ENCODE measurements at regions not wholly inside any gene's neighbourhood (a gene's known extent, or its start where the extent isn't known, plus 50 kb on each side); places are given as distances from the start of the nearest gene placed in this dataset.

GRCh38 chr5:155299386-155300005, 285.9 kb downstream of the KIF4B start:
- ChIA-PET CTCF (no interaction called here), POLR2A (no interaction called here)
- Histone ChIP-seq H3K4me3 (replicated peaks in 1 of 3; ENCODE audit: insufficient read depth in 1 of 3, low read depth in 1 of 3, low read length in 3 of 3) (no peak overlapping the region), H3K27ac (ENCODE audit: insufficient read depth, low read depth, low read length) (no peak overlapping the region), H3K9me1 (replicated peaks; ENCODE audit: control insufficient read depth, extremely low read depth, insufficient read depth, low read length) (no peaks in the 10 kb centered on the region), H3K36me3 (ENCODE audit: control insufficient read depth in 2 of 2, extremely low read depth in 1 of 2, insufficient read depth in 2 of 2, low read length in 2 of 2) (no peaks in the 10 kb centered on the region), H3K9ac (replicated peaks; ENCODE audit: extremely low read depth, insufficient read depth, low read length) (no peak overlapping the region), H3K27me3 (ENCODE audit: control insufficient read depth in 2 of 2, insufficient read depth in 2 of 2, low read length in 2 of 2) (no peaks in the 10 kb centered on the region), H3K79me2 (ENCODE audit: control insufficient read depth, insufficient read depth, low read length) (no peaks in the 10 kb centered on the region), H2AFZ (ENCODE audit: low read depth, low read length) (no peak overlapping the region), H3K4me1 (ENCODE audit: control insufficient read depth, extremely low read depth, insufficient read depth, low read length) (no peaks in the 10 kb centered on the region), H3K9me3 (replicated peaks; ENCODE audit: control insufficient read depth, insufficient read depth, low read length) (no peaks in the 10 kb centered on the region), H4K20me1 (replicated peaks; ENCODE audit: control insufficient read depth, extremely low read depth, insufficient read depth, low read length) (no peaks in the 10 kb centered on the region), H3K4me2 (ENCODE audit: insufficient read depth, low read length) (no peak overlapping the region)
- FAIRE-seq, result no peak
- dilution Hi-C loops (cut with MboI; ENCODE audit: extremely low pct_ligation_motif_present, low sequenced_read_pairs) (no loop called here), intact Hi-C loops (cut with micrococcal nuclease) (no loop called here)
- no TSS peak for BruUV-seq (replicated peaks)
- no peak for DNase-seq (ENCODE audit: low read depth, low spot score)
- TF ChIP-seq GATA2 (IDR thresholded peaks at IDR 0.05; ENCODE audit: insufficient read depth, insufficient read length, low read depth, low read length) (no peak), FOS (IDR thresholded peaks at IDR 0.05; ENCODE audit: borderline replicate concordance, insufficient read depth, low read length) (no peak), JUN (IDR thresholded peaks at IDR 0.05; ENCODE audit: borderline replicate concordance, insufficient read depth, insufficient read length, low read depth) (no peak), POLR2AphosphoS5 (IDR thresholded peaks at IDR 0.05; ENCODE audit: insufficient read depth, low read depth, low read length) (no peak), MYC (IDR thresholded peaks at IDR 0.05; ENCODE audit: low read depth, low read length) (no peak), EZH2 (IDR thresholded peaks at IDR 0.05; ENCODE audit: borderline replicate concordance, low read depth, low read length, severe bottlenecking) (no peak), POLR2A (IDR thresholded peaks at IDR 0.05; ENCODE audit: low read depth, low read length) (no peak)
- TF ChIP-seq, protein P1, sequence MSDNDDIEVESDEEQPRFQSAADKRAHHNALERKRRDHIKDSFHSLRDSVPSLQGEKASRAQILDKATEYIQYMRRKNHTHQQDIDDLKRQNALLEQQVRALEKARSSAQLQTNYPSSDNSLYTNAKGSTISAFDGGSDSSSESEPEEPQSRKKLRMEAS (IDR thresholded peaks at IDR 0.05; ENCODE audit: insufficient read depth, insufficient read length), result no peak
- TF ChIP-seq, protein P2, sequence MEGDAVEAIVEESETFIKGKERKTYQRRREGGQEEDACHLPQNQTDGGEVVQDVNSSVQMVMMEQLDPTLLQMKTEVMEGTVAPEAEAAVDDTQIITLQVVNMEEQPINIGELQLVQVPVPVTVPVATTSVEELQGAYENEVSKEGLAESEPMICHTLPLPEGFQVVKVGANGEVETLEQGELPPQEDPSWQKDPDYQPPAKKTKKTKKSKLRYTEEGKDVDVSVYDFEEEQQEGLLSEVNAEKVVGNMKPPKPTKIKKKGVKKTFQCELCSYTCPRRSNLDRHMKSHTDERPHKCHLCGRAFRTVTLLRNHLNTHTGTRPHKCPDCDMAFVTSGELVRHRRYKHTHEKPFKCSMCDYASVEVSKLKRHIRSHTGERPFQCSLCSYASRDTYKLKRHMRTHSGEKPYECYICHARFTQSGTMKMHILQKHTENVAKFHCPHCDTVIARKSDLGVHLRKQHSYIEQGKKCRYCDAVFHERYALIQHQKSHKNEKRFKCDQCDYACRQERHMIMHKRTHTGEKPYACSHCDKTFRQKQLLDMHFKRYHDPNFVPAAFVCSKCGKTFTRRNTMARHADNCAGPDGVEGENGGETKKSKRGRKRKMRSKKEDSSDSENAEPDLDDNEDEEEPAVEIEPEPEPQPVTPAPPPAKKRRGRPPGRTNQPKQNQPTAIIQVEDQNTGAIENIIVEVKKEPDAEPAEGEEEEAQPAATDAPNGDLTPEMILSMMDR (IDR thresholded peaks at IDR 0.05; ENCODE audit: extremely low read depth in 1 of 2, insufficient read depth in 1 of 2, low read depth in 1 of 2, low read length in 2 of 2), result no peak

Data from endothelial cell of umbilical vein (primary cell).